Tibial nerve (tissue), 4 donors: ENCODE measurements at regions not wholly inside any gene's neighbourhood (a gene's known extent, or its start where the extent isn't known, plus 50 kb on each side); places are given as distances from the start of the nearest gene placed in this dataset.

Experiments
- DNase-seq, 2 donors: peaks; one replicate each; pipeline ENCODE4 v3.0.0-alpha.2; 2019; ENCODE audit warnings: low spot score in 2 of 2
- H3K27ac ChIP-seq, 4 donors: fragments of 200-600 bp; sonication (generic) in 3 of 4; one replicate each; pipeline ENCODE4 v1.5.1; 2017 to 2019; ENCODE audit warnings: mild to moderate bottlenecking in 1 of 4
- H3K27me3 ChIP-seq, 2 donors: fragments of 200-600 bp; sonication (generic) in 1 of 2; one replicate each; pipeline versions ENCODE4 v1.5.1 to v1.6.0; 2017 to 2019
- H3K36me3 ChIP-seq, 3 donors: fragments of 200-600 bp; sonication (generic); one replicate each; pipeline ENCODE4 v1.5.1; 2018 to 2019
- H3K4me1 ChIP-seq, 4 donors: fragments of 200-600 bp; sonication (generic) in 3 of 4; one replicate each; pipeline ENCODE4 v1.5.1; 2017 to 2019
- H3K4me3 ChIP-seq, 4 donors: fragments of 200-600 bp; sonication (generic) in 3 of 4; one replicate each; pipeline ENCODE4 v1.5.1; 2017 to 2019; ENCODE audit warnings: mild to moderate bottlenecking in 1 of 4, moderate library complexity in 1 of 4
- H3K9me3 ChIP-seq, 4 donors: fragments of 200-600 bp; sonication (generic) in 3 of 4; one replicate each; pipeline ENCODE4 v1.5.1; 2017 to 2019
- CTCF ChIP-seq, 5 experiments: fragments of 200-600 bp in 3 of 5; fragments of 450-650 bp in 2 of 5; sonication (generic) in 3 of 5; IDR thresholded peaks; one replicate each; pipeline ENCODE4 v1.5.1; 2016 to 2019; ENCODE audit warnings: antibody characterized with exemption in 5 of 5, mild to moderate bottlenecking in 3 of 5, moderate library complexity in 2 of 5
- EP300 ChIP-seq, 2 donors: sonication (generic); formaldehyde crosslinking; IDR thresholded peaks; one replicate each; pipeline ENCODE4 v1.6.1; 2017; ENCODE audit warnings: antibody characterized with exemption in 2 of 2, mild to moderate bottlenecking in 1 of 2
- POLR2A ChIP-seq, 2 donors: fragments of 450-650 bp; IDR thresholded peaks; one replicate each; pipeline ENCODE4 v1.6.1; 2017; ENCODE audit warnings: antibody characterized with exemption in 2 of 2, mild to moderate bottlenecking in 2 of 2, moderate library complexity in 2 of 2
- WGBS, 2 donors: methylation state at CpG; one replicate each; pipeline ENCODE4 v1.1.5; 2018; 5-methylcytosine and 5-hydroxymethylcytosine counted together

- Histone ChIP-seq H3K27me3 (no peaks in the 10 kb centered on the region), H3K4me3 (no peak overlapping the region), H3K9me3 (no peaks in the 10 kb centered on the region), H3K4me1 (no peaks in the 10 kb centered on the region), H3K27ac (no peak overlapping the region), H3K36me3 (no peaks in the 10 kb centered on the region)
- DNase-seq = no peak
- WGBS, 2 donors = 70 to 72% methylated on average over 8 of the region's 8 CpGs
- TF ChIP-seq CTCF (IDR thresholded peaks at IDR 0.05) = no peak
- TF ChIP-seq EP300 (IDR thresholded peaks at IDR 0.05) = no peak
- TF ChIP-seq POLR2A (IDR thresholded peaks at IDR 0.05) = no peak
Observed at GRCh38 chr5:163612358-163613149, 107.1 kb downstream of the MAT2B start.

GRCh38 chr5:163613150-163613442, 107.7 kb downstream of the MAT2B start:
- H3K9me3 ChIP-seq = no peaks in the 10 kb centered on the region
- H3K4me1 ChIP-seq = no peaks in the 10 kb centered on the region
- no peaks in the 10 kb centered on the region for H3K27me3 ChIP-seq
- WGBS, 2 donors = 49 to 72% methylated on average over 4 of the region's 4 CpGs
- no peak overlapping the region for H3K27ac ChIP-seq
- H3K4me3 ChIP-seq = no peak overlapping the region
- H3K36me3 ChIP-seq = no peaks in the 10 kb centered on the region
- no peak for DNase-seq
- TF ChIP-seq POLR2A (IDR thresholded peaks at IDR 0.05) (no peak), EP300 (IDR thresholded peaks at IDR 0.05) (no peak), CTCF (IDR thresholded peaks at IDR 0.05) (no peak)

- Histone ChIP-seq H3K4me1 (no peaks in the 10 kb centered on the region), H3K9me3 (no peaks in the 10 kb centered on the region), H3K4me3 (no peak overlapping the region), H3K27me3 (no peaks in the 10 kb centered on the region), H3K27ac (no peak overlapping the region), H3K36me3 (no peaks in the 10 kb centered on the region)
- no peak for DNase-seq
- TF ChIP-seq POLR2A (IDR thresholded peaks at IDR 0.05) (no peak), CTCF (IDR thresholded peaks at IDR 0.05) (no peak), EP300 (IDR thresholded peaks at IDR 0.05) (no peak)
- 53 to 54% methylated on average over 3 of the region's 3 CpGs for WGBS, 2 donors
Observed at GRCh38 chr5:163614787-163615186, 109.4 kb downstream of the MAT2B start.

GRCh38 chr5:163619273-163619934, 114.0 kb downstream of the MAT2B start:
- no peak overlapping the region for H3K27ac ChIP-seq
- H3K27me3 ChIP-seq = no peaks in the 10 kb centered on the region
- H3K9me3 ChIP-seq = no peaks in the 10 kb centered on the region
- no peak for DNase-seq
- H3K4me1 ChIP-seq = no peaks in the 10 kb centered on the region
- H3K36me3 ChIP-seq = no peaks in the 10 kb centered on the region
- WGBS, 2 donors = 81 to 87% methylated on average over 3 of the region's 3 CpGs
- TF ChIP-seq POLR2A (IDR thresholded peaks at IDR 0.05) (no peak), CTCF (IDR thresholded peaks at IDR 0.05) (no peak), EP300 (IDR thresholded peaks at IDR 0.05) (no peak)
- no peak overlapping the region for H3K4me3 ChIP-seq

- Histone ChIP-seq H3K27me3 (no peaks in the 10 kb centered on the region), H3K27ac (no peak overlapping the region), H3K4me3 (no peak overlapping the region), H3K36me3 (no peaks in the 10 kb centered on the region), H3K4me1 (no peaks in the 10 kb centered on the region), H3K9me3 (no peaks in the 10 kb centered on the region)
- 69% methylated on average over 5 of the region's 5 CpGs for WGBS, 2 donors
- DNase-seq = no peak
- TF ChIP-seq POLR2A (IDR thresholded peaks at IDR 0.05) (no peak), CTCF (IDR thresholded peaks at IDR 0.05) (no peak), EP300 (IDR thresholded peaks at IDR 0.05) (no peak)
Observed at GRCh38 chr5:163619951-163620350, 114.5 kb downstream of the MAT2B start.
